Body of pancreas (tissue), 4 donors: ENCODE measurements at regions not wholly inside any gene's neighbourhood (a gene's known extent, or its start where the extent isn't known, plus 50 kb on each side); places are given as distances from the start of the nearest gene placed in this dataset.

ENCODE experiments used
- CTCF ChIP-seq, 7 experiments: fragments of 450-650 bp in 4 of 7; fragments of 200-600 bp in 3 of 7; sonication (generic) in 3 of 7; IDR thresholded peaks; one replicate each; pipeline ENCODE4 v1.5.1; 2016 to 2019; ENCODE audit warnings: antibody characterized with exemption in 7 of 7
- POLR2A ChIP-seq, 3 donors: fragments of 450-650 bp; IDR thresholded peaks; one replicate each; pipeline ENCODE4 v1.6.1; 2016; ENCODE audit warnings: antibody characterized with exemption in 3 of 3, mild to moderate bottlenecking in 2 of 3

- TF ChIP-seq CTCF (IDR thresholded peaks at IDR 0.05) (no peak), POLR2A (IDR thresholded peaks at IDR 0.05) (no peak)
Observed at GRCh38 chr2:174654419-174654941, 56.9 kb upstream of the WIPF1 start.
